ENCODE measurements at regions not wholly inside any gene's neighbourhood (a gene's known extent, or its start where the extent isn't known, plus 50 kb on each side); places are given as distances from the start of the nearest gene placed in this dataset.
A peak's percentile ranks its signal among the peaks of the same experiment; 100 is the strongest.

DNA sequence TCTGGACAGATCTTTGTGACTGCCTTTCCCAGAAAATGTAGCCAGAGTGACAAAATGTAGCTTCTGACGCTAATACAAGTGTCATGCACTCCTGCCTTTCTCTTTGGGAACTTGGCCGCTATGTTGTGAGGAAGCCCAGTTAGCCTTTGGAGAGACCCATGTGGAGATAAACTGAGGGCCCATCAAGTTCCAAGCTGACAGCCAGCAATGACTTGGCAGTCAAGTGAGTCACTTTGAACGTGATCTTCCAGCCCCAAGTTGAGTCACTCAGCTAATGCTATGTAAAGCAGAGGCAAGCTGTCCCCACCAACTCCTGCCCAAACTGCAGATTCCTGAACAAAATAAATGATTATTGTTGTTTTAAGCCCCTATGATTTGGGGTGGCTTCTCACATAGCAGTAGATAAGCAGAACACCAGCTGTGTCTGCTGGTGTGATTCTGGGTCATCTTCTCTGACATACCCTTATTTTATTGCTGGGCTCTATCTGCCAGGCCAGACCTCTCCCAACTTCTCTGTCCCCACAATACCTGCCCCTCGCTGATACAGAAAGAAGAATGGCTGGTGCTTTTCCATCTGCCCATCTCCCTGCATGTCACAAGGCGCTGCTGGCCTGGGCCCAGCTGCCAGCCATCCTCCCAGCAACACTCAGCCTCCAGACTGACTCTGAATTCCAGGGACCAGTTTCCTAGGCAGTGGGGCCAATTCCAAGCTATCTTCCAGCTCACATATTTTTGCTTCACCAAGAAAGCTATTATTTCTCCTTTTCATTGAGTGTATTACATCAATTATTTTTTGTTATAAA is 274.8 kb downstream of the LRFN2 start:
- Mint-ChIP-seq H3K27me3 (ENCODE audit: low read depth) (peaks cover 80% of the 10 kb centered on the region), H3K4me1 (peaks cover 2% of the 10 kb centered on the region), H3K4me3 (no peak overlapping the region), H3K9me3 (no peaks in the 10 kb centered on the region), H3K27ac (no peak overlapping the region), H3K36me3 (no peaks in the 10 kb centered on the region)
- DNase-seq (ENCODE audit: low spot score in 2 of 2, unreplicated experiment in 2 of 2), result no peak
- TF ChIP-seq, protein P1, sequence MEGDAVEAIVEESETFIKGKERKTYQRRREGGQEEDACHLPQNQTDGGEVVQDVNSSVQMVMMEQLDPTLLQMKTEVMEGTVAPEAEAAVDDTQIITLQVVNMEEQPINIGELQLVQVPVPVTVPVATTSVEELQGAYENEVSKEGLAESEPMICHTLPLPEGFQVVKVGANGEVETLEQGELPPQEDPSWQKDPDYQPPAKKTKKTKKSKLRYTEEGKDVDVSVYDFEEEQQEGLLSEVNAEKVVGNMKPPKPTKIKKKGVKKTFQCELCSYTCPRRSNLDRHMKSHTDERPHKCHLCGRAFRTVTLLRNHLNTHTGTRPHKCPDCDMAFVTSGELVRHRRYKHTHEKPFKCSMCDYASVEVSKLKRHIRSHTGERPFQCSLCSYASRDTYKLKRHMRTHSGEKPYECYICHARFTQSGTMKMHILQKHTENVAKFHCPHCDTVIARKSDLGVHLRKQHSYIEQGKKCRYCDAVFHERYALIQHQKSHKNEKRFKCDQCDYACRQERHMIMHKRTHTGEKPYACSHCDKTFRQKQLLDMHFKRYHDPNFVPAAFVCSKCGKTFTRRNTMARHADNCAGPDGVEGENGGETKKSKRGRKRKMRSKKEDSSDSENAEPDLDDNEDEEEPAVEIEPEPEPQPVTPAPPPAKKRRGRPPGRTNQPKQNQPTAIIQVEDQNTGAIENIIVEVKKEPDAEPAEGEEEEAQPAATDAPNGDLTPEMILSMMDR (IDR thresholded peaks at IDR 0.05; ENCODE audit: unreplicated experiment), result no peak

DNA sequence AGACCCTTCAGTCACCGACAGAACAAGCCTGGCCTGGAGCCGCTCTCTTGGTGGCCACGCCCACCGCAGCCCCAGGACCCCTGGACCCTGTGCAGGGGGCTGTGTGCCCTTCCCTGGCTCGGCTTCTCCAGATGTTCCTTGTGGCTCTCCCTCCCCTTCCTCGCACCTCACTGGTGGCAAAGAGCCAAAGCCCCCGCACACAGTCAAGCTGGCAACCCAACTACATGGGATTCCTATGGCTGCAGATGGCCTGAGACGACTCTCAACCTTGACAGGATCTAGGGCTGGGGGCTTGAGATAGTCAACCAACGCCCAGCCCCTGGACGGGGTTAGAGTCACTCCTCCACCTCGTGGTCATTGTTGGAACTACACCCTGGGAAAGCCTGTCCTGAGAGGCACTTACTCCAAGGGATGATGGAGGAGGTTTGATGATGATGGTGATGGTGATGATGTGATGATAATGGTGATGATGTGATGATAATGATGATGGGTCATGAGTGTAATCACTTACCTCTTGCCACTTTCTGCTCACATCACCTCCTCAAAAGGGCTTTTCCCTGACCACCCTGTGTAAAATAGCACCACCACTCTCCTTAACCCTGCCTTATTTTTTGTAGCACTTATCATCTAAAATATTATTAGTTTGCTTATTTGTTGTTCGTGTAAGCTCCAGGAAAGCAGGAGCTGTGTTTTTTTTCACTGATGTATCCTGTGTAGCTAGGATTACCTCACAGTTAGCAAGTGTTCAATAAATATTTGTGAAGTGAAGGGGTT is 278.4 kb downstream of the LRFN2 start:
- Mint-ChIP-seq H3K4me3 (no peak overlapping the region), H3K9me3 (peaks cover 7% of the 10 kb centered on the region), H3K4me1 (peaks cover 2% of the 10 kb centered on the region), H3K36me3 (no peaks in the 10 kb centered on the region), H3K27me3 (ENCODE audit: low read depth) (peaks cover 82% of the 10 kb centered on the region), H3K27ac (no peak overlapping the region)
- TF ChIP-seq, protein P1 (IDR thresholded peaks at IDR 0.05; ENCODE audit: unreplicated experiment), result peak; percentile 94
- peak; percentile 50 to 87 for DNase-seq (ENCODE audit: low spot score in 2 of 2, unreplicated experiment in 2 of 2)

- H3K4me3 Mint-ChIP-seq, result no peak overlapping the region
- no peak overlapping the region for H3K27ac Mint-ChIP-seq
Observed at GRCh38 chr6:40307712-40308111, 279.5 kb downstream of the LRFN2 start.

DNA sequence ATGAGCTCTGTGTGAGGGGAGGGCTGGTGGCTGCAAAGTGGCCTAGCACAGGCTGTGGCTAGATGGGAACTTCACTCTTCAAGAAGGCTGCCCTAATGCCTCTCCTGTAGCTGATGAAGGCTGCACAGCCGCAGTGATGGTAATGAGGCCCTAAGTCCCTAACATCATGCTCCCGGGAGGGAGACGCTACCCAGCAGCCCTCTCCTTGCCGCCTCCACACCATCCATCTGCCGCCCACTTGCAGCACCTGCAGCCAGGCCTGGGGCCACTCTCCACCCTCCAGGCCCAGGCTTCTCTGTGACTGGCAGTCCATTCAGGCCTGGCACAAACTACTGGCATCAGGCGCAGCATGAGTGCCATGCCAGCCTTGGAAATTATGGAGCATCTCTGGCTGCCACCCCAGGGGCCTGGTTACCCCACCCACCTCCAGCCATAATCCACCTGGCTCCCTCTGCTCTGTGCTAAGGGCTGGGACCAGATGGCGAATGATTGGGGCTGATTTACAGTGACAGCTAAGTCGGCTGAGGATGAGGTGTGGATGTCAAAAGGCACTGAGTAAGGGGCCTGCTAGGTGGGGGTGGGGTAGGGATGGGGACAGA is 284.2 kb downstream of the LRFN2 start:
- TF ChIP-seq, protein P1 (IDR thresholded peaks at IDR 0.05; ENCODE audit: unreplicated experiment), result no peak
- Mint-ChIP-seq H3K36me3 (no peaks in the 10 kb centered on the region), H3K27me3 (ENCODE audit: low read depth) (peaks cover 54% of the 10 kb centered on the region), H3K27ac (no peak overlapping the region), H3K4me1 (no peaks in the 10 kb centered on the region), H3K4me3 (no peak overlapping the region), H3K9me3 (peaks cover 7% of the 10 kb centered on the region)
- no peak for DNase-seq (ENCODE audit: low spot score in 2 of 2, unreplicated experiment in 2 of 2)

More at GRCh38 chr6:40307712-40308111, 279.5 kb downstream of the LRFN2 start:
- DNase-seq (ENCODE audit: low spot score in 2 of 2, unreplicated experiment in 2 of 2), result no peak
- Mint-ChIP-seq H3K9me3 (peaks cover 7% of the 10 kb centered on the region), H3K27me3 (ENCODE audit: low read depth) (peaks cover 76% of the 10 kb centered on the region), H3K36me3 (no peaks in the 10 kb centered on the region), H3K4me1 (peaks cover 2% of the 10 kb centered on the region)
- TF ChIP-seq, protein P1 (IDR thresholded peaks at IDR 0.05; ENCODE audit: unreplicated experiment), result no peak

DNA sequence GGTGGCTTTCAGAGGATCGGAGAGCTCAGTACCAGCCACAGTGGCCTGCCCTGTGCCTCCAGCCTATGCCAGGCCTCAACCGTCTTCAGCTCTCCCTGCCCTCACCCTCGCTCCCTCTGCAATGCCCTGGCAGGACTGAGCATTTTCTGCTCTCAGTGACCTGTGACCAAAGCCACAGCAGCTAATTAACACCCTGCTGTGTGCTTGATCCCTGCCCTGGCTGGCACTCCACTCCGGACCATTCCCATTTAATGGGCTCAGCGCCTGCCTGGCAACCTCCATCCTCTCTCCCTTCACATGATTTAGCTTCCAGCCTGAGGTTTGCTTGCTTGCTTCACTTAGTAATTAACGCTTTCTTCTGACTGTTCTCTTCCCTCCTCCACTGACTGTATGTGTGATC is 287.5 kb downstream of the LRFN2 start:
- H3K36me3 Mint-ChIP-seq, result no peaks in the 10 kb centered on the region
- peaks cover 14% of the 10 kb centered on the region for H3K9me3 Mint-ChIP-seq
- peaks cover 41% of the 10 kb centered on the region for H3K27me3 Mint-ChIP-seq (ENCODE audit: low read depth)
- no peak for DNase-seq (ENCODE audit: low spot score in 2 of 2, unreplicated experiment in 2 of 2)
- H3K4me1 Mint-ChIP-seq, result no peaks in the 10 kb centered on the region
- H3K27ac Mint-ChIP-seq, result no peak overlapping the region
- H3K4me3 Mint-ChIP-seq, result no peak overlapping the region
- TF ChIP-seq, protein P1 (IDR thresholded peaks at IDR 0.05; ENCODE audit: unreplicated experiment), result no peak
